NCI-H1105 (cell line): ENCODE measurements at regions not wholly inside any gene's neighbourhood (a gene's known extent, or its start where the extent isn't known, plus 50 kb on each side); places are given as distances from the start of the nearest gene placed in this dataset.
A peak's percentile ranks its signal among the peaks of the same experiment; 100 is the strongest.

Experiments
- DNase-seq: peaks from one replicate; lab custom pipeline; 2025; lab: John Stamatoyannopoulos, UW

DNA sequence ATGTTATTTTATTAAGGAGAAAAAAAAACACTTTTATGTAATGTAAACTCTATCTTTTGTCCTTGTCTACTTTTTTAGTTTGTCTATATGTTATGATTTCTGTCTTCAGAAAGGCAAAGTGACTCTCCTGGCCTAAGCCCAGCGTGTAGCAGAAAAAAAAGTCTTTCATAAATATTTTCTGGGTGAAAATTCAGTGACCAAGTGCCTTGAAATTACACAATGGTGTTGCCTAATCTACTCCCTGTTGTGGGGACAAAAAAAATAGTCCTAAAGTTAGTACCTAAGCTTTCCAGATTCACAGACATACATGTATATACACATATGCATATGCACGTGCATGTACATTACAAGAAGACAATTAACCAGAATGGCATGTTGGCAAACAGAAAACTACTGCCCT is 1257.8 kb upstream of the SORCS1 start:
- no peak for DNase-seq

DNA sequence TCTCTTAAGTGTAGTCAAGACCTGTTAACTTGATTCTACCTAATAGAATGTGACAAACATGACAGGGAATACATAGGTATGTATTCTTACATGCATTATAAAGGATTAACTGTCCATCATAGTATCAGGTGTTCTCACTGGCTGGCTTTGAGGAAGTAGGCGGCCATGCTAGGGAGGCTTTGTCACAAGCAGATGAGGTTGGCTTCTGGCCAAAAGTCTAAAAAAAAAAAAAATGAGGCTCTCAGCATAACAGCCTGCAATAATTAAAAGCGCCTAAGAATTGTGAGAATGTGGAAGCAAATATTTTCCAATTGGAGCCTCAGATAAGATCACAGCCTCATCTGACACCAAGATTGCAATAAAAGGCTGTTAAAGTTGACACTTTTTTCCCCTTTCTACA is 1256.8 kb upstream of the SORCS1 start:
- peak; percentile 20 for DNase-seq

DNA sequence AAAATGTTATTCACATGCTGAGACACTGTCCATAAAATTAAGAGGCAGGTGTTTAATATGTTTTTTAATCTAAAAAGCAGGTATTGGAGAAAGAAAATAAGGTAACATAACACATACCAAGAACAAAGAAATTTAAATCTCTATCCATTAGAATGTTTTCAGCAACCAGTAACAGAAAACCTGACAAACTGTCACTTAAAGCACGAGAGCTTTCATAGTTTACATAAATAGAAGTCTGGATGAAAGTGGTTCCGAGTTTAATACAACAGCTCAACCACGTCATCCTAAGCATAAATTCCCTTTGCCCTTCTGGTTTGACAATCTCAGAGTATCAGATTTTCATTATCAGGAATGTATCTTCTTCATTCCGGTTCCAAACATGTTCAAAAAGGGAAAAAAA is 1249.4 kb upstream of the SORCS1 start:
- DNase-seq = no peak

DNA sequence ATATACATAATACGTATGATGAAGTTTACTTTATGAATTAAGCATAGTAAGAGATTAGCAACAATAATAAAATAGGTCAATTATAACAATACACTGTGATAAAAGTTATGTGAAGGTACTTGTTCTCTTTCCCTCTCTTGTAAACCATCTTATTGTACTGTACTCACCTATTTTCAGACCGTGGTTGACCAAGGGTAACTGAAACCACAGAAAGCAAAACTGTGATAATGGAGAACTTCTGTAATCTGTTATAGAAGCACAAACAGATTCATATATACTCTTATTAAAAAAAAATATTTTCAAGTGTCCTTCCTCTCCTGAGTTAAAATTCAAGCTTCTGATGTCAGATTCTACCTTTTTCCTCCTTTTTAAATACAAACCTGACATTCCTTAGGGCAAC is 1247.8 kb upstream of the SORCS1 start:
- no peak for DNase-seq

DNA sequence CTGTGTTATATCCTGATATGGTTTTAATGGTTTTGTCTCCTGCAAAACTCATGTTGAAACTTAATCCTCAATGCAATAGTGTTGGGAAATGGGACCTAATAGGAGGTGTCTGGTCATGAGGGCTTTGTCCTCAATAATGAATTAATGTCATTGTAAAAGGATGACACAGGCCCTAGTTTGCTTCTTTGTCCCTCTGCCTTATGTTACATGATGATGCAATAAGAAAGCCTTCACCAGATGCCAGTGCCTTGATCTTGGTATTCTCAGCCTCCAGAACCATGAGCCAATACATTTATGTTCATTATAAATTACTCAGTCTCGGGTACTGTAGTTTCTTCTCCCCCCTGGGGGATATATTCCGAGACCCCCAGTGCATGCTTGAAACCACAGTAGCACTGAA is 1247.4 kb upstream of the SORCS1 start:
- DNase-seq = no peak

DNA sequence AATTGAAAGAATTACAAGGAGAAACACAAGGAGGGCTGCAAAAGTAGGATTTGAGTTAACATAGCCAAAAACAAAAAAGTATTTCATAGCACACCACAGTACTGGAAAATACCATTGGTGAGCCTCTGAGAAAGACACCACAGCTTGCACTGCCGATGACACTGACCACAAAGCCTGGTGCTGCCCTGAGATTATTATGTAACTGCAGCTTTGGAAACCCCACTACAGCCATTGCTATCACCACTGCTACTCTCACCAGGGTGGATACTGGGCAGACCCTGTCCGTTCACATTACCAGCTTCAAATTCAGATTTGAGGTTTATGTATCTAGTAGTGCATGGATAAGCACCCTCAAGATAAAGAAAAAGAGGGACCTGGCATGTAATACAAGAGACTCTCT is 1246.7 kb upstream of the SORCS1 start:
- DNase-seq = no peak

DNA sequence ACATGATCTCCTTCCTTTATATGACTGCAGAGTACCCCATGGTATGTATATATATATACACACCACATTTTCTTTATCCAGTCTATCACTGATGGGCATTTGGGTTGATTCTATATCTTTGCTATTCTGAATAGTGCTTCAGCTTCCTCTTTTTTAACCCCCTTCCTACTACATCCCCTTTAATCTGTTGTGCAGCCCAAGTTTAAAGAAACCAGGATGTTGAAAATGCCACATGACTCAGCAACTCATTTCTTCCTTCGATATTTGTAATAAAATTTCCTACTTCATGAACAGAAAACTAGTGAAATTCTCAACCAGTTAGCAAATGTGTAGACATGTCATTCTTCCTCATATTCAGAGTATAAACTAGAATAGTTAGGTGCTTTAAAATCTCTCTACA is 1245.7 kb upstream of the SORCS1 start:
- DNase-seq = no peak

DNA sequence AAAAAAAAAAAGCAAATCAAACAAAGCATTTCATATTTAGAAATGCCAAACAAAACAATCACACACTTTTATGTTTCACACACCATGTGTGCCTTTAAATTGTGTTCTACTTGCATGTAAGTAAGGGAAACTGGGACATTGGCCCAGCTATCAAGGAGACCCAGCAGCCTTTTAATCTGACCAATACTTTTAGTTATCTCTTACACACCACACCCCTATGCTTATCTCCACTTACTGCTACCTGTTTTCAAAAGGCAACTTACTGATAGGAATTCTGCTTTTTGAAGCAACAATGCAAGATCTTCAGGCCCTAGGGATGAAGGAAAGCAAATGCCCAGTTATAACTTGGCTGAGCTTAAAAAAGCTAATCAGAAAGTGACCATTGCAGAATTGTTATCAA is 1244.8 kb upstream of the SORCS1 start:
- DNase-seq = no peak

DNA sequence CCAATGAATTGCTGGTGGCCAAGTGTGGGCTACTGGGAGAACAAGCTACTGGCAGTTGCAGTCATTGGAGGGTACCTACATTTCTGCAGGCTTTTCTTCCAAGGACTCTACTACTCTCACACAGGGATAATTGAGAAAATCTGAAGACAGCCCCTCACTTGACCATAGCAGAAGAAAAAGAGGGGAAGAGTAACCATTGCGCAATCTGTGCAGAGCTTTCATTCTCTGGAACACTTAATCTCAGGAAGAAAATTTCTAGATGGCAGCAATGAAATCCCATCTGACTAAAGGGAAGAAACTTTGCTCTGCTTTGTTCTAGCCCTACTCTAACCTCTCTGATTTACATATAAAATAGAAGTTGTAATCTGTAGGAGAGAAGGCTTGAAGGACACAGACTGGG is 1239.6 kb upstream of the SORCS1 start:
- no peak for DNase-seq

DNA sequence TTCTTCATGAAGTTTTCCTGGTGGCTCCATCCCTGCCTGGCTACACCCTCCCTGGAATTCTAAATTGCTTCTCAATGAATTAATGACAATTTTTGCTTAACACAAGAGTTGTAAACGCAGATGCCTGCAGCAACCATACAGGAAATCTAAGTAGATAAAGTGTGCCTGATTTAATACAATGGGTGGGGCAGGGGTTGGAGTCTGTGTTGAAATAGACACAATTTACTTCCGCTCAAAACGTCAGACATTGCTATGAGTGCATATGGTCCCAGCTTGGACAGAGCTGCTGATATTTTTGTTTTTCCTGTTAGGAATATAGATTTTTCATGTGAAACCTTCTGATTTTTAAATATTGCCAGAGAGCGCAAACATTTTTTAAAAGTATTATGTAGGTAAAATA is 1235.0 kb upstream of the SORCS1 start:
- DNase-seq = no peak

DNA sequence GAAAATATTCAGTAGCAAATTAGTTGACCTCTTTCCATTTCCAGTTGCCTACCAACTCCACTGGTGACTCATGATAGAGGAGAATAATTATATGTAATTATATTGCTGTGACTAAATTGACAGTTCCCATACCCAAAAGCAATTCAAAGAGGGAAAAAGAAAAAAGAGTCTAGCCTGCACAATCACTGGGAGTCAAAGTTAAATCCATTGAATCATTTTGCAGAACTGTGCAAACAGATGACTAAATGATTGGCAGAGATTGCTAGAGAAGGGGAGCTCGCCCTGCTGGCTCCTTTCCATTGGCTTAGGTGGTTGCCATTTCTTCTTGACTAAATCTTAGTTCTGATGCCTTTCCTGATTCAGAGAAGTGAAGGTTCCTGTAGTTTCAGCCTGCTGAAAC is 1228.6 kb upstream of the SORCS1 start:
- peak; percentile 25 for DNase-seq

DNA sequence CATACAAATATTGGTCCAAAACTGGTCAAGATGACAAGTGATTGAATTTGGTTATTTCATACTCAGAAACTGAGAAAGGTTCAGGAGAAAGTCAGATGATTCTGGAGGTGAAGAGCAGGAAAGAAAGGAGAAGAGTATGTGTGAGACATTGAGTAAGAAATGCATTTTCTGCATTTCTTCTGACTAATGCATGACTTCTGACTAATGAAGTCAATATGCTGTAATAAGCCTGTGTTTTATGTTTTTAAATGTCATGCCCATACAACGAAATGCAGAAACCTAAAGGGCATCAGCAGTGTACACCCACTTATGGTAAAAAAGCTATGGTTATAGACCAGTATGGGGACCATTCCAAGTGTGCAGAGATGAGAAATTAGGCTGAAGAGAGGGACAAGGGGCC is 1227.8 kb upstream of the SORCS1 start:
- DNase-seq = no peak

DNA sequence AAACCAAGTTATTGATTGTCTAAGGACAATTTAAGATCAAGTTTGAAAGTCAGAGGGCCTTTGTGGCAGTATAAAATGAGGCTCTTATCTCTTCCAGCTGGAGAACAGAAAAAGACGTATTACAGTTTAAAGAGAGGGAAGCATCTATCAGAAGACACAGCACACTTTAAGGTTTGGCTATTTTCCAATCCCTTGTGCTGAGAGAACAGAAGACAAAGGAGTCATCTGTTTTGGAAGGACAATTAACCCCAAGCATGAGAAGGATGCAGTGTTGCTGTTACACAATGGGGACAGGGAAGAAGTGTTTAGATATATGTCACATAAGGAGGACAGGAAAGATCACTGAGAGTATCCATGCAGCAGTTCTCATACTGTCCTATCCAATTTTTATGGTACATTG is 1224.2 kb upstream of the SORCS1 start:
- DNase-seq = peak; percentile 29

DNA sequence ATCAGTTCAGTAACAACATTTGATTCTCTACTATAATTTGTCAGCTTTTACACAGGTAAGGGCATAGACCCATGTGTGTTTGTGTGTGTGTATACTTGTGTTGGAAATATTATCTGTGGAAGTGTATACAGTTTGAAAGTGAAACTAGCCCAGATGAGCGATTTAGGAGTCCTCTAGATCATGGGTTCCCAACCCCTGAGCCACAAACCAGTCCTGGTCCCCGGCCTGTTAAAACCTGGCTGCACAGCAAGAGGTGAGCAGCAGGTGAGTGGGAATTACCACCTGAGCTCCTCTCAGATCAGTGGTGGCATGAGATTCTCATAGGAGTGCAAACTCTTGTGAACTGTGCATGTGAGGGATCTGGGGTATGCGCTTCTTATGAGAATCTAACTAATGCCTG is 1221.5 kb upstream of the SORCS1 start:
- DNase-seq = no peak

DNA sequence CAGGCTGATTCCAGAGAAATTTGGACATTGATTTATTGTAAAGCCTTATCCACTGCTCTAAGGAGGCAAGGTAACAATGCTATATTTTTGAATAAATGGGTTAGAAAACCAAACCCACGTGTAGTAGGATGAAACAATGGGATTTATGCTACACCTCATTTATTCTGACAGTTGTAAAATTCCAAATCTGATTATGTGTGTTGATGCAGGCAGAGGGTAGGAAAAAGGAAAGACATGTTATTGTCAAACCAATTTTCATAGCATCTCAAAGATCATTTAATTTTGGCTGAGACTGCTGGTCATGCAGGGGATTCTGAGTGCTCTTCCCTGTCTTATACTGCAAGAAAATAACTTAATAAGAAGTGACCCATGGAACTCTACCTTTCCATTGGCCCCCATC is 1219.9 kb upstream of the SORCS1 start:
- DNase-seq = no peak

DNA sequence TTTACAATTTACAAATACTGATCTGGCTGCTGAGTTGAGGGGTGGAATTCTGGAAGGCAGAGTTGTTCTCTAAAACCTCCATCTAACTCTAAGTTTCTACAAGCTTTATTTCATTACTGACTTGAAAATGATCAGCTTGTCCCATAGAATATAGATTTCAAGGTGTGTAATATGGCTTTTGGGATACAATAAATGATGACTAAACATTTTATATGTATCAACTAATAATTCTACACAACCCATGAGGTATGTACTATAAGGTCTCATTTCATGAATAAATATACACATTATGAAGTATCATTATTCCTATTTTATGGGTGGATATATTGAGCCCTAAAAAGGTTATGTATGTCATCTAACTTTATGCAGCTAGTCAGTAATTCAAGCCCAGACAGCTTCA is 1214.3 kb upstream of the SORCS1 start:
- no peak for DNase-seq

DNA sequence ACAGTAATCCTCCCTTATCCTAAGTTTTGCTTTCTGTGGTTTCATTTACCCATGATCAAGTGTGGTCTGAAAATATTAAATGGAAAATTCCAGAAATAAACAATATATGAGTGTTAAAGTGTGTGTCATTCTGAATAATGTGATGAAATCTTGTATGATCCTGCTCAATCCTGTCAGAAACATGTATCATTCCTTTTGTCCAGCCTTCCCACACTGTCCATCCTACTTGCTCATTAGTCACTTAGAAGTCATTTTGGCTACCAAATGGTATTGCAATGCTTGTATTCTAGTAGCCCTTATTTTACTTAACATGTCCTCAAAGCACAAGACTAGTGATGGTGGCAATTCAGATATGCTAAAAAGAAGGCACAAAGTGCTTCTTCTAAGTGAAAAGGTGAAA is 1211.2 kb upstream of the SORCS1 start:
- no peak for DNase-seq

DNA sequence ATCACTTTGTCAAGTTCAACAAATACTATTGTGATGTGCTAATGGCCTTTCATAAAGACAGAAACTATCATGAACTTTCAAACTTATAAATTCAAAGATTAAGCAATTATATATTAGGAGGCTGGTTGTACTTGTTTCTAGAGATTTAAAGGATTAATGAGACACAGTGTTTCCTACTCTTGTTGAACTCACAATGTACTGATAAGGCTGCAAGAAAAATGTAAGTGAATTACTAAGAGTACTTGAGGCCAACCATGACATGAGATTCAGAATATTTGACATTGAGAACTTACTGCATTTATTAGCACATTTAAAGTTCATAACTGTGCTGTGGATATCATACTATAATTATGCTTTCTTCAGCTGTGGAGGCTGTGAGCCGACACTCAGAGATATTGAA is 1210.5 kb upstream of the SORCS1 start:
- DNase-seq = no peak

DNA sequence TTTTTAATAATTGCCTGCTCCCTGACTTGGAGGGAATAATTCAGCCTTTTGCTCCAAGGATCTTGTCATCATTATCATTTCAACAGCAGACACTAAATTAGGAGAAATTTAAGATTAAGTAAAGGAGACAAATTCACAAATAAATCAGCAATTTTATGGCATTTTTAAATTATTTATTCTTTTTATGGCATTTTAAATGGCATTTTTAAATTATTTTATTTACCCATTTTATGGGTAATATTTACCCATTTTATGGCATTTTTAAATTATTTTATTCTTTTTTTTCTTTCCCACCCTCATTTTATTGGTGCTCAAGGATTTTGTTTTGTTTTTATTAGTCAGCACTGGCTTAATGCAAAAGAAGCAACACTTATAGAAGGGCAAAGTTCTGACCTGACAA is 1201.0 kb upstream of the SORCS1 start:
- DNase-seq = no peak

DNA sequence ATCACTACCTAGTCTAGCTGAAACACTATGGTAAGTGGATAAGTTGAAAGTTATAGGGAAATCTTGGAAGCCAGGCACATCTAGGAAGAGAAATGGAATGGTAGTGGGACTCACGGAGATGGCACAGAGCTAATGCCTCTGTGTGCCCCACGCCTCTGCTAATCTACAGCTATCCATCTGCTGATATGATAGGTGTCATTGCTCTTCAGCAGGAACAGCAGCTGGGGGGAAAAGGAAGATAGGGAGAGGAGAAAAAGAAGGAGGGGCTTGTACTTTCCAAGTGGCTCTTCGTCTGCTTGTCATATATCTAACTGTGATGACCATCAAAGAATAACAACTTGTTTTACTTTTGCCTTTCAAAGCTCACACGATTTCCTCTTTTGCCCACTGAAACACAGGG is 1199.1 kb upstream of the SORCS1 start:
- no peak for DNase-seq

DNA sequence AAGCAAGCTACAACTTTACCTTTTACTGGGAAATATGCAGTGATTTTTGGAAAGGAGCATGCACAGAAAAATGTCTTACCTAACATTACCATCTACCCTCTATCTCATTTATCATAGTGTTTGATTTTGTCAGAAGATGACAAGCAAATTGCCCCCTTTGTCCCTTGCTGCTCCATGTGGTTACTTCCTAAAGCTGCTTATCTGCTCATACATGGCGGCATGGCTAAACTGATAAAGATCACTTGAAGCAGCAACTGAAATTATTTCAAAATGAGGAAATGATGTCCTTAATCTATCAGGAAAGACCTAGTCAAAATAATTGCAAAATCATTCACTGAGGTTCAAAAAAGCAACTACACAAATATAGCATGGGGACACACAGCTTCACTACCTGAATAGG is 1198.5 kb upstream of the SORCS1 start:
- DNase-seq = no peak

DNA sequence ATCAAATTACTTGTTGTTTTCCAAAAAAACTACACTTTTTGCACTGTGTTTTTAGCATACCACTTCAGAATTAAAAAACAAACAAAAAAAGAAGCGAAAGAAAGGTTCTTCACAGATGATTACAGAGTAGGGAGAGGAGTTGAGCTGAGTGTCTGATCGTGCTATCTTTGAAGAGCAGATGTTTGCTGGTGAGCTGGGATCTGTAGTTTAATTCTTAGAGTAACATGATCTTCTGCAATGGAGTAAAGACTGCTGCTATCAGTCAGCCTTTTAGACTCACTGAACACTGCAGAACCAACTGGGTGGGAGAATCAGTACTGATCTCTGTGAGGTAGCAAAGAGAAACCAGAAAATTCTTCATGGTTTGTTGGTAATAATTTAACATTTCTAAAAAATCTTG is 1197.8 kb upstream of the SORCS1 start:
- DNase-seq = no peak

DNA sequence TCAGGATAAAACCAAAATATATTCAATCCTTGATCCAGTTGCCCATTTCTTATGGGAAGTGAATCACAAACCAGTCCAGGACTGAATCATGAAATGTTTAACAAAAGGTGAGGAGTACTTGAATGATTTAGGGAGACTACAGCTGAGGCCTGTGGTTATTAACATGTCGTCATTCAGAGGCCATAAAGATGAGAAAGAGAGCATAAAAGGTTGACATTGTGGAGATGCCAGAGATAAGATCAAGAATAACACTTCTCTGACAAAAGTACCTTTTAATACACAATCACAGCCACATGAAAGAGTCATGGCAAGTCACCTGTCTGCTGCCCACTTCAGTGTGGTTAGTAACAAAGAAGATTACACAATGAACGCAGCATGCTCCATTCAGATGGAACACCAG is 1195.7 kb upstream of the SORCS1 start:
- DNase-seq = no peak

DNA sequence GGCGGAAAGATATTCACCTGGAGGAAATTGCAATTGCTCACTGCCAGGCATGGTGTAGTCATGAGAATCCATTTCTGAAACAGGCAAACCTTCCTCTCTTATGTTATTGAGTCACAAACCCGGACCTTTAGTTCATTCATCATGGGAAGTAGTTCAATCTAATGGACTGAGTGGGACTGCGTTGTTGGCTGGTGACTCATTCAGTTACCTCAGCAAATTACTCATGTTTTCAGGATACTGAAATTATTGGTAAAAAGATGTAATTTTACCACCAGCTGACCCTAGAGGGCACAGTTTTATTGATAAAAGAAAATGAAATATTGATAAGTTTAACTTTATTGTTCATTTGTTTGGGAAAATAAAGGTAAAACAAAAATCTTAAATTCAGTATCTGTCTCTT is 1194.4 kb upstream of the SORCS1 start:
- no peak for DNase-seq

DNA sequence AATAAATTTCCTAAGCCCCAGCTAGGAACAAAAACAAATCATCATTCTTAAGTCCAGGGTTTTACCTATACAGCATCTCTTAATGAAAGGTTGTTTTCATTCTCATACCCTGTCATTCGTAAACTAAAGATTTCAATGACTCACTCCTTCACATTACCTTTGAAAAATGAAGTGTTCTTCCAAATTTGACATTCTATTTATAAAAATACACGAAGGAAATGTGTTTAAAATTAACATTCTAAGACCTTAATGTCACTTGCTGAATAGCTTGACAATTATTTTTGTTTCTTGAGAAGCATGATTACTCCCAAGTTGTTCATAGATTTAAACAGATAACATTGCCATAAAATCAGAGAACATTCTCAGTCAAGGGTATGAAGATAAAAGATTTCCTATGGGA is 1188.3 kb upstream of the SORCS1 start:
- DNase-seq = no peak
